ENCODE measurements at regions not wholly inside any gene's neighbourhood (a gene's known extent, or its start where the extent isn't known, plus 50 kb on each side); places are given as distances from the start of the nearest gene placed in this dataset.

DNA sequence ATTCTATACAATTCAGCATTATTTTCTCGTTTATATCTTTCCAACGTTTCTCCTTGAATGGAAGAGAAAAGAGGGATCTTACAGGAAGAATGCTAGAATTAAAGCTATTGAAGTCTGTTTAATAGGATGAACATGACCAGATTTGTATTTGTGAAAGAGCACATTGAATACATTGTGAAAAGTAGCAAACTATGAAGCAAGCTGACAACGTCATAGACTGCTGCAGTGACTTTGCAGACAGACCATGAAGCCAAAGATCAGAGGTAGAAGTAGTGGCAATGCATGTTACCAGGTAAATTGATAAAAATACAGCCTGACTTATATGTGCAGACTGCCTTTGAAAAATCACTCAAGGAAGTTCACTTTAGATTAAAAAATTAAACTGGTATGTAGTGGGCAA, 146.1 kb downstream of the RASSF9 start:
- no peak for FAIRE-seq

DNA sequence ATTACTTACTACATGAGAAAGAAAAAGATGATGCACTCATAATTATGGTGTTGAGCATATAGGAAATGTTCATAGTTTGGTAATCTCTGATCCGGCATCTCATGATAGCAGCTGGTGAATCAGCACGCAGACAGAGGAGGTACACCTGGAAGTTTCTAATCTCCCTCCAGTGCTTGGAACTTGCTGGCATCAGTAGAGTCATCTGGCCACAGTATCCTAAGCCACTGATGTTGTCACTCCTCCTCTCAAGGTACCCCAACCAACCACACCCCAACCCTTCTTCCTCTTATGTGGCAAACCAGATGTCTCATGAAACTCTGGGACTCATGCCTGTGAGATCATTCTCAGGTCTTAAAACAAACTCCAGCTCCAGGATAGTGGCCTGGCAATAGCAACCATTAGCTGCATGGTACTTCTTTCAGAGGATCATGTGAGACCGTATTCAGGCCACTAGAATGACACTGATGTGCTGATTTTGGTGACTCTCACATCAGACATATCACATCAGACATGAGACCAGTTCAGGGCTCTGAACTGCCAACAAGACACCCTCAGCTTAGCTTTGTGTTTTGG, 143.0 kb downstream of the RASSF9 start:
- no peak for FAIRE-seq

DNA sequence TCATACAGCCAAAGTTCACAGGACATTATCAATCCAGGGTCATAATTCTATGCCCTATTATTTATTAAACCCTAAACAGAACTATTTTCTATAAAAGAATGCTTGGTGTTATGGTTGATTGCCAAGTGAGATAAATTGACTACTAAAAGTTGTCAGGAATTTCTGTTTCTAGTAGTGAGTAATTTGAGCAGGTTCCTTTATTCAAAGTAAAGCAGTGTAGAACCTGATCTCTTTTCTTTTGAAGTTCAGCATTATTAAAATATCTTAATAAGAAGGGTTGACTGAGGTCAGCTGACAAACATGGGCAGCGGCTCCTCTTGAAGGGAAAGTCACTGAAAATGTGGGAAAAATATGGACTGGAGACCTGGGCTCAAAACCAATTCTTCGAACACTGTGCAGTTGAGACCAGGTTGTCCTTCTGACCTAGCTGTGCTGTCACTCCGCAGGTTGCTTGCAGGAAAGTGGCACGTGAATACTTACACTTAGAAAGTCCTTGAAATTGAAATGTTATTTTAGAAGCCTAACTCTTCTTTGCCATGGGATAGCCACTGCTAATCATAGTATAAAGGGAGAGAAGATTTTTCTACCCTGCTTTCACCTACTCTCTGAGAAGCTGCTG, 141.0 kb downstream of the RASSF9 start:
- no peak for FAIRE-seq

DNA sequence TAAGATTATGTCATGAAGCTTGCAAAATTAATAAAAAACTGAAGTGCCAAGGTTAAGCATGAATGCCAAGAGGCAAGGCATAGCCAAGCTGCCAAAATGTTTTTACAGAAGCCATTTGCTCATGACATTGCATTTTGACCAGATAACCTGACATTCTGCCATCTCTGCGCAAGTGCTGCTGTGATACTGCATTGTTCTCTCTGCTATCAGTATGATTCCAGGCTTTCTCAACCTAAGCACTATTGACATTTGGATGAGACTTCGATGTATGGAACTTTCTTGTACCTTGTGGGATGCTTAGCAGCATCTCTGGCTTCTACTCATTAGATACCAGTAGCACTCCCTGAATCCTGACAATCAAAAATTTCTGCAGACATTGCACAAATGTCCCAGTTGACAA, 139.2 kb downstream of the RASSF9 start:
- no peak for FAIRE-seq

DNA sequence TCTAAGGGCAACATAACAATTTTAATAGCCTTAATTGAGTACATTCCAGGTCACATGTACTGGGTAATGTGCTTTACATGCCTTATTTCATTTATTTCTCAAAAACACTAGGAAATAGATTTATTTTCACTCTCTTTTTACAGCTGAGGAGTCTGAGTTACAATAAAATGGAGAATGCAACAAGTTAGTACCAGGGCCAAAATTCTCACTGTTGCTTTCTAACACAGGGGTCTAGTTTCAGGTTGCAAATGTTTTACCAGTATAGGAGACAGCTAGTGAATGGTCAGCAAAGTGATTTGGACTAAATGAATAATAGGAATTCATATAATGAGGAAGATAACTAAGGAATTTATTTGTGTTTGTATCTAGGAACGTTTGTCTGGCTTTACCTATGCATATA, 137.3 kb downstream of the RASSF9 start:
- no peak for FAIRE-seq

DNA sequence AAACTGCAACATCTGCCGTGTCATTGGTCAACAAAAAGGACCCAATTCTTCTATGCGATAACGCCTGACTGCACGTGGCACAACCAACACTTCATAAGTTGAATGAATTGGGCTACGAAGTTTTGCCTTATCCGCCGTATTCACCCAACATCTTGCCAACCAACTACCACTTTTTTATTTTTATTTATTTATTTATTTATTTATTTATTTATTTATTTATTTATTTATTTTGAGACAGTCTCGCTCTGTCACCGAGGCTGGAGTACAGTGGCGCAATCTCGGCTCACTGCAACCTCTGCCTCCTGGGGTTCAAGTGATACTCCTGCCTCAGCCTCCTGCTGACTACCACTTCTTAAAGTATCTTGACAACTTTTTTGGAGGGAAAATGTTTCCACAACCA, 127.4 kb downstream of the RASSF9 start:
- no peak for FAIRE-seq

DNA sequence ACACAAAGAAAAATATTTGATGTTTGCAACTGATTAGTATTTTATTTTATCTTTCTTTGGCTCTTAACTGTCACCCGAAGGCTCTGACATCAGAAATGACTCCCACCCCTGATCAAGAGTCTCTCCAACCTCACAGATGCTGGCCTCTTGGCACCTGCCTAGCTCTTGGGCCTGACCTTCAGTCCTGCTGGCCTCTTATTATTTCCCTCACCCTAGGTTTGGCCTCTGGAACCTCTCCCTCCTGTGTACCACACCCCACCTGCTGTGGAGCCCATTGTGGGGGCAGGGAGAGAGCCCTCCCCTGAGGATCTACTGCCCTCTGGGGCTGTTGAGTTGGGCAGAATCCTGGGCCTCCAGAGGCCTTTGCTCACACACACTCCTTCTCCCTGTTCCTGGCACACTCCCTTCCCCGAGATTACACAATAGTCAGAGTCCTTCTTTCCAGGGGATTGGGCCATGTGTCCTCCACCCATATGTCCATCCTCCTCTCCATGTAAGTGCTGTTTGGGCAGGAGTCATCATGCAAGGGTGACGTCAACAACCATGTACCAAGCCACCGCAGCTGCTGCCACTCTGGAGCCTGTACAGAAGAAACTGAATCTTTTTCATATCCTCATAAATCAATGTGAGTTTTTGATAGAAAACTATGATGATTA, 124.3 kb downstream of the RASSF9 start:
- no peak for FAIRE-seq

DNA sequence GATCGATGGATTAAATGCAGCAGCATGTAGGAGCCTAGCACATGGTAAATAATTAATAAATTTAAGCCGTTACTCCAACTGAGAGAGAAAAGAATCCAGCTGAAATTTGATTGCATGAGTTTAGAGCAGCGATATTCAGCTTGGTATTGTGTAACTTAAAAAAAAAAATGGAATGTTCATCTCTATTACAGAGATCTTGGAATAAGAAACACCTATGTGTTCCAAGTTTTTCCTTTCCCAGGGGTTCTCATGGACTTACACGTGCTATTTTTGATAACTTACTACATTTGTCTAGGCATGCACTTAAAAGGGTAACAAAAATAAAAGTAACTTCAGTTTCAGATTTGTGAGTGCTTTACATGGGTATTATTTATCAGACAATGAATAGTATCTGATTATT, 122.8 kb downstream of the RASSF9 start:
- FAIRE-seq = no peak

DNA sequence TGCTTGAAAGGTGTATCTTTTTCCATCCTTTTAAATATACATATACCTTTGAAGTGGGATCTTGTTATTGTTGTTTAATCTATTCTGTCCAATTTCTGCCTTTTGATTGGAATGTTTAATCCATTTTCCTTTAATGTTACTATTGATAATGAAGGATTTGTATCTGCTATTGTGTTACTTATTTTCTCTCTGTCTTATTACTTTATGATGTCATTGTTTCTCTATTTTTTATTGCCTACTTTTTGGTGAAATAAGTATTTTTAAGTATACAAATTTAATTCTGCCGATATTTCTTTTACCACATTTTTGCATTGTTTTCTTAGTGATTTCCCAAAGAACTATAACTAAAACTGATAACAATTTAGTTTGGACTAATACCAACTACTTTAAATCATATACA, 121.8 kb downstream of the RASSF9 start:
- FAIRE-seq = no peak

DNA sequence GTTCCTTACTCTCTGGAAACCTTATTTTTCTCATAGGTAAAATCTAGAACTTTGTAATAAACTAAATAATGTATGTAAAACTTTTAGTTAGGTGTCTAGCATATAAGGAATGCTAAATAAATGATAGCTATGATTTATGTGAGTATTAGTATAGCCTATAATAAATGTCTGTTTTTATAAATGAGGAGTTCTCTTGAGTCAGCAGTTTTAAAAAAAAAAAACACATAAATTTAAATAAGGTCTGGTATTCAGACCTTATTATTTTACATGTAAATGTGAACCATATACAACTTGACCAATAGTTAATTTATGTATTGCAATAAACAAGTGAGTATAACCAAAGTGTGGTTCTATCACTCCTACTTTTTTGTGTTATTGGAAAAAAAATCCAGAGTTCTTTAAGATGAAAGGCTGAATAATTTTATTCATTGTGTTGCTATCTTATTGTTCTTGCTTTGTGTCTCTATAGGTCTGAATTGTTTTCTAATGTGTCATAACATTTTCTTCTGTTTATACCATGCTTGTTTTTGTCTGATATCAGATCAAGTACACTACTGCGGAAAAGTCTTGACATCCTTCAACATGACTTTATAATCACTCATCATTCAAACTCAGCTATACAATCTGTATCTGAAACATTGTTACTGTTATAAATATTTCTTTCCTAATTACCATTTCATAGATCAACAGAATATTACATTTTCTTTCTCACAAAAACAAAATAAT, 115.7 kb downstream of the RASSF9 start:
- no peak for FAIRE-seq

DNA sequence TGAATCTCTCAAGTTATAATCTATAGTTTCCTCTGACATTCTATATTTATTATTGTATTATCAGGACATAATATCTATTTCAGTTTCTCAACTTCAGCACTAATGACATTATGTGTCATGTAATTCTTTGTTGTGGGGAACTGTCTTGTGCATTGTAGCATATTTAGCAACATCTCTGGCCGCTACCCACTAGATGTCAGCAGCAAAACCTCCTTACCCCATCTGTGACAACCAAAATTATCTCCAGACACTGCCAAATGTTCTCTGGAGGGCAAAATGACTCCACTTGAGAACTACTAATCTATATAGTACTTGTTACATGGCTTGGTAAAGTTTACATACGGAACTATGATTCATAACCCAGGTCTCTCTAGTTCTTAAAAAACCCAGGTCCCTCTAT, 110.2 kb downstream of the RASSF9 start:
- no peak for FAIRE-seq

DNA sequence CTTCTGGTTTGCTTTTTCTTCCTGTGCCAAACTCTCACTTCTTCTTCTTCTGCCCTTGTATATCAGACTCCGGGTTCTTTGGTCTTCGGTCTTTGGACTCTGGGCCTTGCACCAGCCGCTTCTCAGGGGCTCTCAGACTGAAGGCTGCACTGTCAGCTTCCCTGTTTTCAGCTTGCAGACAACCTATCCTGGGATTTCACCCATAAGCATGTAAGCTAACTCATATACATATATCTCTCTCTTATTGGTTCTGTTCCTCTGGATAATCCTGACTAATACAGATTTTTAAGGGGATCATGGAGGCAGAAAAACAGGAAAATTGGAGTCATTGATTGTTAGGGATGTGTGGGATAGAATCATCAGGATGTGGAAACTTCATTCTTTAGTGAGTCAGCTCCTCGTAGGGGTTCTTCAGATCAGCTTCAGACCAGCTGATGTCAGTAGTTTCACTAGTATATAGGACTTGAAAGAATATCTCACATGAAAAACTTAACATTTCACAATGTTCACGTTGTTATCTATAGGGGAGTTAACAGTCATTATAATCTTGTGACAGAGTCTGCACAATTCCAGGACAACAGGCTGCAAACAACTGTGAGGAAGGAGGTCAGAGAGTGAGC, 102.9 kb downstream of the RASSF9 start:
- FAIRE-seq = no peak

DNA sequence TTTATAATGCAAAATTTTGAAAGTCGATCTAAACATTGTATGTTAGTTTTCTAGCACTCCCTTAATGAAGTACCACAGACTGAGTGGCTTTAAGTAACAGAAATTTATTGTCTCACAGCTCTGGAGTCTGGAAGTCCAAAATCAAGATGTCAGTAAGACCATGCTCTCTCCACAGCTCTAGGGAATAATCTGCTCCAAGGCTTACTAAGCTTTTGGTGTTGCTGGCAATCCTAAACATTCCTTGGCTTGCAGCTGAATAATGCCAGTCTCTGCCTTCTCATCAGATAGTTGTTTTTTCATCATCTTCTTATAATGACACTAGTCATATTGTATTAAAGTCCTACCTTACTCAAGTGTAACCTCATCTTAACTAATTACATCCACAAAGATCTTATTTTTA, 102.2 kb downstream of the RASSF9 start:
- FAIRE-seq = no peak

DNA sequence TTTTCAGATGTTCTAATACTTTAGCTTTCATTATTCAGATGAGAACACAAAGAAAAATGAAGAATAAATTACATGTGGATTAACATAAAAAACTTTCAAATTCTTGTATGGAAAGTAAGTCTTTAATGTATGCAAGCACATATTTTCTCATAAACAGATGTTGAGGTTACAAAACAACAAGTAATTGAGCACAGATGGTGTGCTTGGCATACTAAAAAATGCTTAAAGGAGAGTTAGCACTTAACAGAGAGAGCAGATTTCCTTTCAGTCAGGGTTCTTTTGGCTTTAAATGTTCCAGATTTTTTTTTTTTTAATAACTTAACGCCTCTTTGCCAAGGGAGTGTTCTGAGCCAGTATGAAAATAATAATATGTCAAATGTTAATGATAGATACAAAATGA, 96.0 kb downstream of the RASSF9 start:
- no peak for FAIRE-seq

DNA sequence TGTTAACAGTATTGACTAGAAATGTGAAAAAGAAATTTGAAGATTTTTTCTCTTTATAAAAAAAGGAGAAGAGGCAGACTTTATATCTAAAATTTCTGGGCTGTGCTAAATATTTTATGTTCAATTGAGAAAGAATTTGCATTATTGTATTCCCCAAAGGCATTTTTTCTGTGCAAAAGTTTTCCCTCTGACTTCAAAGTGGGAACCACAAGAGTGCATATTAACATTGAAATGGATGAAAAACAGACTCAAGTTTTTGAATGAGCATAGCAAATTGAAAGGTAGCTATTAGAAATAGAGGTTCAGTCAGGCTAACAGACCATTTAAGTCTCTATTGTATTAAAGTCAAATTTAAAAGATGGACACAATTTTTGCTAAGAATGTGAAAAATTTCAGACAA, 95.2 kb downstream of the RASSF9 start:
- FAIRE-seq = no peak

DNA sequence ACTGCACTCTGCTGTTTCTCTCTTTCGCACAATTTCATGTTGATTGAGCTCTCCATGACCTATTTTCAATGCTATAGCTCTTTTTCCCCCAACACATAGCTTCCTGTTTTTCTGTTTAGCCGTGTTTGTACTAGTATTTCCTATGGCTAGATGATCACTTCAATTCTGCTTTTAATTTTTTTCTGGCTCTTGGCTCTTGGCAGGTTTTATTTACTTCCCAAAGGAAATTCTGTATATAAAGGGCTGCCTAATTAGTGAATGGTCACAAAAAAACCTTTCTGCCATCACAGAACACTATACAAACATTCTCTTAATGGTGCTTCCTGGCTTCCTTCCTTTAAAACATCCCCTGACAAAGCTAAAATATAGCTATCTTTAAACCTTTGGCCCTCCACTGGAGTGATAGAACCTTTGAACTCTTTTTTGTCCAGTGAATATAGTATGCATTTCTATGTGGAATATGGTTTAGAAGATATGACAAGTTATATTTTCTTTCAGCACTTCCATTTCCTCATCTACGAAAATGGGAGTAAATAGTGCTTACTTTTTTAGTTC, 88.2 kb downstream of the RASSF9 start:
- FAIRE-seq = no peak

All from islet of Langerhans (tissue), 1 donor.